IMR-90 (cell line): ENCODE measurements at regions not wholly inside any gene's neighbourhood (a gene's known extent, or its start where the extent isn't known, plus 50 kb on each side); places are given as distances from the start of the nearest gene placed in this dataset.

Experiments used
- ATAC-seq: fragments of 200-7000 bp; cut with Tn5 transposase; 2 replicates; pipeline ENCODE4 v1.9.1; 2020; ENCODE audit warnings: low read depth, mild to moderate bottlenecking, moderate library complexity
- BruUV-seq: library from RNA; stranded (reverse); fragments of 400-500 nt; replicated peaks from 2 replicates; lab custom pipeline; 2021; lab: Mats Ljungman, UMichigan
- CTCF ChIA-PET: fragments of 300-600 bp; formaldehyde crosslinking; extraction: SDS; loops from one replicate; lab custom pipeline; 2021; ENCODE audit warnings: antibody characterized with exemption; lab: Yijun Ruan, JAX
- POLR2A ChIA-PET: fragments of 300-600 bp; sonication (Branson Sonifier 250); formaldehyde crosslinking; loops from one replicate; lab custom pipeline; 2022; ENCODE audit warnings: antibody characterized with exemption; ENCODE audit not compliant: unreplicated experiment; lab: Charles Lee
- DNase-seq: peaks from one replicate; pipeline ENCODE4 v3.0.0; 2013
- H2AFZ ChIP-seq: replicated peaks from 2 replicates; pipeline ENCODE3; 2013; ENCODE audit warnings: low read length, mild to moderate bottlenecking; ENCODE audit not compliant: poor library complexity
- H2AK5ac ChIP-seq: 2 replicates; pipeline ENCODE4 v1.6.1; 2013; ENCODE audit warnings: low read depth, low read length, inconsistent platforms
- H2AK9ac ChIP-seq: replicated peaks from 2 replicates; pipeline ENCODE3; 2013; ENCODE audit warnings: mild to moderate bottlenecking, low read depth, low read length, moderate library complexity; ENCODE audit not compliant: poor library complexity
- H2BK120ac ChIP-seq: 2 replicates; pipeline ENCODE4 v1.6.1; 2013; ENCODE audit warnings: low read depth, low read length, inconsistent platforms
- H2BK15ac ChIP-seq: 3 replicates; pipeline ENCODE4 v1.6.1; 2013; ENCODE audit warnings: low read depth, low read length, inconsistent platforms
- H2BK20ac ChIP-seq: 2 replicates; pipeline ENCODE4 v1.6.1; 2013; ENCODE audit warnings: low read depth, mild to moderate bottlenecking, inconsistent platforms, low read length, moderate library complexity
- H2BK5ac ChIP-seq: 2 replicates; pipeline ENCODE4 v1.6.1; 2013; ENCODE audit warnings: mild to moderate bottlenecking, low read depth, low read length, inconsistent platforms; ENCODE audit not compliant: poor library complexity, severe bottlenecking
- H3K14ac ChIP-seq: replicated peaks from 2 replicates; pipeline ENCODE4 v1.6.1; 2013; ENCODE audit warnings: low read depth, low read length, inconsistent platforms
- H3K18ac ChIP-seq: 2 replicates; pipeline ENCODE4 v1.6.1; 2013; ENCODE audit warnings: low read depth, low read length, control low read depth
- H3K23ac ChIP-seq: 2 replicates; pipeline ENCODE4 v1.6.1; 2013; ENCODE audit warnings: low read depth, low read length, inconsistent platforms
- H3K27ac ChIP-seq: 2 replicates; pipeline ENCODE4 v1.5.1; 2013; ENCODE audit warnings: mild to moderate bottlenecking, control low read depth, low read length; ENCODE audit not compliant: insufficient read depth
- H3K27me3 ChIP-seq: 2 replicates; pipeline ENCODE4 v1.6.1; 2013; ENCODE audit warnings: low read length; ENCODE audit not compliant: control insufficient read depth, insufficient read depth
- H3K36me3 ChIP-seq: 2 replicates; pipeline ENCODE4 v1.6.1; 2013; ENCODE audit warnings: low read length, mixed read lengths; ENCODE audit not compliant: control insufficient read depth, insufficient read depth
- H3K4ac ChIP-seq: 2 replicates; pipeline ENCODE4 v1.6.1; 2013; ENCODE audit warnings: low read depth, low read length, inconsistent platforms
- H3K4me1 ChIP-seq: 2 replicates; pipeline ENCODE4 v1.6.1; 2013; ENCODE audit warnings: low read length, mixed read lengths; ENCODE audit not compliant: control insufficient read depth, insufficient read depth
- H3K4me2 ChIP-seq: 2 replicates; pipeline ENCODE4 v1.6.1; 2013; ENCODE audit warnings: low read depth, mild to moderate bottlenecking, control low read depth, low read length, moderate library complexity
- H3K4me3 ChIP-seq: 2 replicates; pipeline ENCODE4 v1.5.1; 2013; ENCODE audit warnings: low read depth, mild to moderate bottlenecking, control low read depth, low read length, moderate library complexity; ENCODE audit not compliant: insufficient read depth
- H3K56ac ChIP-seq: 2 replicates; pipeline ENCODE4 v1.6.1; 2013; ENCODE audit warnings: low read length, inconsistent platforms; ENCODE audit not compliant: insufficient read depth; ENCODE audit errors: extremely low read depth
- H3K79me1 ChIP-seq, 2 experiments: 2 replicates each; pipeline ENCODE4 v1.6.1; 2013; ENCODE audit warnings: low read length in 2 of 2, inconsistent platforms in 1 of 2, low read depth in 1 of 2
- H3K9ac ChIP-seq: 2 replicates; pipeline ENCODE4 v1.6.1; 2013; ENCODE audit warnings: low read depth, low read length, control low read depth
- H3K9me1 ChIP-seq: 2 replicates; pipeline ENCODE4 v1.6.1; 2013; ENCODE audit warnings: low read length, inconsistent platforms; ENCODE audit not compliant: insufficient read depth
- H3K9me3 ChIP-seq: 2 replicates; pipeline ENCODE4 v1.6.1; 2013; ENCODE audit warnings: low read length; ENCODE audit not compliant: control insufficient read depth, insufficient read depth
- H4K20me1 ChIP-seq: 2 replicates; pipeline ENCODE4 v1.6.1; 2013; ENCODE audit warnings: low read length, inconsistent platforms; ENCODE audit not compliant: insufficient read depth
- H4K5ac ChIP-seq: 2 replicates; pipeline ENCODE4 v1.6.1; 2013; ENCODE audit warnings: mild to moderate bottlenecking, low read depth, low read length, control low read depth
- H4K8ac ChIP-seq, 2 experiments: 2 replicates each; pipeline ENCODE4 v1.6.1; 2013; ENCODE audit warnings: low read depth in 2 of 2, low read length in 2 of 2, control low read depth in 1 of 2, inconsistent platforms in 1 of 2
- H4K91ac ChIP-seq: 2 replicates; pipeline ENCODE4 v1.6.1; 2013; ENCODE audit warnings: low read depth, low read length, inconsistent platforms; ENCODE audit not compliant: insufficient read depth
- BHLHE40 ChIP-seq: fragments of 150-350 bp; IDR thresholded peaks from 2 replicates; pipeline ENCODE4 v1.6.1; 2016; ENCODE audit warnings: mild to moderate bottlenecking, low read depth, low read length
- ELK1 ChIP-seq: fragments of 150-350 bp; IDR thresholded peaks from 2 replicates; pipeline ENCODE4 v1.6.1; 2016; ENCODE audit warnings: low read depth, mild to moderate bottlenecking, low read length, moderate library complexity, borderline replicate concordance
- MAFK ChIP-seq: IDR thresholded peaks from 2 replicates; pipeline ENCODE4 v1.6.1; 2012; ENCODE audit warnings: low read depth, low read length, improper control_type of control experiment
- USF2 ChIP-seq: fragments of 150-350 bp; IDR thresholded peaks from 2 replicates; pipeline ENCODE4 v1.6.1; 2017; ENCODE audit warnings: mild to moderate bottlenecking, antibody characterized with exemption, low read length, low read depth
- WGBS, 2 experiments: methylation state at CpG; one replicate each; pipeline versions ENCODE4 v1.1.5 to v1.1.7; 2013; ENCODE audit warnings: missing lambda C conversion rate in 2 of 2; ENCODE audit not compliant: insufficient read length in 1 of 2; ENCODE audit errors: extremely low coverage in 2 of 2; 5-methylcytosine and 5-hydroxymethylcytosine counted together
- dilution Hi-C: fragments of 300-500 bp; cut with HindIII; formaldehyde crosslinking; loops from one replicate; pipeline ENCODE4 v1.14.3; 2018; ENCODE audit warnings: low sequenced_read_pairs; ENCODE audit not compliant: unreplicated experiment
- in situ Hi-C: fragments of 300-500 bp; cut with MboI; formaldehyde crosslinking; loops from 3 replicates; pipeline ENCODE4 v1.14.3; 2019; ENCODE audit warnings: low sequenced_read_pairs, inconsistent platforms, mixed read lengths
- intact Hi-C: fragments of 100-400 bp; cut with micrococcal nuclease; formaldehyde crosslinking; loops from 2 replicates; pipeline ENCODE4 v1.10.0; 2022

GRCh38 chr4:4914965-4915845 lies 55.7 kb downstream of the MSX1 start:
- dilution Hi-C loops = no loop called here
- Histone ChIP-seq H3K9ac (no peak overlapping the region), H4K20me1 (no peaks in the 10 kb centered on the region), H3K27ac (no peak overlapping the region), H3K14ac (no peak overlapping the region), H3K4me3 (no peak overlapping the region), H3K9me1 (no peaks in the 10 kb centered on the region), H2AFZ (no peak overlapping the region), H4K91ac (no peak overlapping the region), H3K79me1 (no peaks in the 10 kb centered on the region), H3K56ac (no peak overlapping the region), H2BK20ac (no peak overlapping the region), H3K9me3 (no peaks in the 10 kb centered on the region), H3K27me3 (no peaks in the 10 kb centered on the region; the same call in 1 of the 2 replicates), H2AK9ac (no peak overlapping the region), H3K18ac (no peak overlapping the region), H2BK120ac (no peak overlapping the region), H2BK15ac (no peak overlapping the region), H2AK5ac (no peak overlapping the region), H4K8ac (no peak overlapping the region), H3K4me2 (no peak overlapping the region), H3K4me1 (no peaks in the 10 kb centered on the region), H2BK5ac (no peak overlapping the region), H3K36me3 (no peaks in the 10 kb centered on the region), H4K5ac (no peak overlapping the region), H3K4ac (no peak overlapping the region), H3K23ac (no peak overlapping the region)
- ChIA-PET POLR2A (no interaction called here), CTCF (no interaction called here)
- intact Hi-C loops = no loop called here
- ATAC-seq (no peak), DNase-seq (no peak)
- in situ Hi-C loops = no loop called here
- TF ChIP-seq ELK1 (no peak), MAFK (no peak), BHLHE40 (no peak), USF2 (no peak)
- 60% methylated on average over 1 of the region's 10 CpGs; no CpG with 5 or more reads in 1 of the 2 experiments for WGBS, 2 experiments
- BruUV-seq = no TSS peak
